Activated T-cell treated with anti-CD3 and anti-CD28 coated beads for 1 hour (primary cell): ENCODE measurements at regions not wholly inside any gene's neighbourhood (a gene's known extent, or its start where the extent isn't known, plus 50 kb on each side); places are given as distances from the start of the nearest gene placed in this dataset.
"Not testable (repeated sequence)": the region's sequence is repeated elsewhere in the genome, so short reads cannot be mapped to it uniquely, and the experiment has no call there.

Source experiments
- DNase-seq: peaks from one replicate; pipeline ENCODE4 v3.0.0-alpha.2; 2020; ENCODE audit warnings: low read depth

- no peak for DNase-seq
These were observed 475.7 kb downstream of the UQCRFS1 start for GRCh38 chr19:28737021-28737895.

GRCh38 chr19:28736528-28736927 lies 476.4 kb downstream of the UQCRFS1 start:
- DNase-seq = no peak

DNA sequence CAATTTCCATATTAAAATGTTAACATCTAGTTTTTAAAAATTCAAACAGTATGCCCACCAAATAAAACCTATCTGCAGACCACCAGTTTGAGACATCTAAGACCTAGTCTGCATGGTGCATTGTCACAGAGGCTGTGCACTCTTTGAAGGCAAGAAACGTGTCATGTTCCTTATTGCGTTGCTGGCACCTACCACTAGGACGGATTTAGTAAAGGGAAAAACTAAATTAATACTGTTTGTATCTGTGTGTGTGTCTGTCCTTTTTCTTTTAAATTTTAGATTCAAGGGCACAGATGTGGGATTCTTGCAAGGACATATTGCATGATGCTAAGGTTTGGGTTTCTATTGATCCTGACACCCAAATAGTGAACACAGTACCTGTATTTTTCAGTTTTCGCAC lies 481.4 kb downstream of the UQCRFS1 start:
- no peak for DNase-seq

DNA sequence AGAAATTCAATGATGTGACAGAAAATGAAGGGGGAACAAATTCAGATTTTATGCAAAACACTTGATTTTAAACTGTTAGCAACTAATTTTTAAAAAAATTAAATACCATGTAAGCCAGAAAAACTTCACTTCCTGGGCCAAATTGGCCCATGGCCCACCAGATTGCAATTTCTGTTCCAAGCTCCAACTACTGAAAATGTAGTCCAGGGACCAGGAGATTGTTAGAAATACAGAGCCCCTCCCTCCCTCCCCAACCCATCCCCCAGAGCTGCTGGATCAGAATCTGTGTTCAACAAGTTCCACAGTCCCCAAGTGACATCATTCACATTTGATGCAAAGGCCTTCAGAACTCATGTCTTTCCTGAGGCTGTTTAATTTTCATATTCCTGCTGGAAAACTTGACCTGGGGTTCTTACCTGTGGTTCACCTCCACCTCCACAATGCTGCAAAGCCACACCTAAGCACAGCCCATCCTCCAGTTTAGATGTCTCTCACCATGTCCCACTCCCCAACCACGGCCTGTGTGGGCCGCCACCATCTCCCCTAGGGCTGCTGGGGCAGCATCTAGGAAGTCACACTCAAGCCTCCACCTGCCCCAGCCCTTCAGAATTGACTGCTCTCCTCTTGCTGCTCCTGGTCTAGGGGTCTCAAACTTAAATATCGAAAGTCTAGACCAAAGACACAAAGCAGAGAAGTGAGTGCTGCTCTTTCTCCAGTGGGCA lies 482.0 kb downstream of the UQCRFS1 start:
- no peak for DNase-seq

DNA sequence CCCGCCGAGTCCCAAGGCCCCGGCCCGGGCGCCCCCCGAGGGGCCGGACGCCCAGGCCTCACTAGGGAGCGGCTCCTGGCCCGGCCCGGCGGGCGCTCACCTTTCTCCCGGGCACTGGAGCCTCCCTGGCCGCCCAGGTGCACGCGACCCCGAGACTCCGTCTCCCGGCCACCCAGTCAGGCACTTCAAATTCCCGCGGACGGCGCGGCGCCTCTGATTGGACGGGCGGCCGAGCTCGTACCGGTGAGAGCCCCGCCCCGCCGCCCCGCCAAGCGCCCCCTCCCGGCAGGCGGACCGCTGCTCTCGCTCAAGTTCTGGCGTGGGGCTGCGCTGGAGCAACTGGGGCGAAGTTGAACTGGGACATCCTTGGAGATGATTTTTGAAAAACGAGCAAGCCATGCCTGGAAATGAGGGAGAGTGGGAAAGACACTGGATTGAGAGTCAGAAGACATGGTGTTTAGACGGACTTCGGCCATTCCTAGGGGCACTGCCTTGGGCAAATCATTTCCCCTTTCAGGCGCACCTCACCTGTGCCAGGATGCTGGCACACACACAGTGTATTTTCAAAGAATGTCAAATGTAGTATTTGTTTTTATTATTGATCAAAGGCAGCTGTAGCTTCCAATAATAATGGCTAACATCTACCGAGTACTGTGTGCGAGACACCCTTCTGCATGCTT lies 485.3 kb downstream of the UQCRFS1 start:
- no peak for DNase-seq

- DNase-seq = no peak
These were observed 486.1 kb downstream of the UQCRFS1 start for GRCh38 chr19:28726533-28727479.

DNA sequence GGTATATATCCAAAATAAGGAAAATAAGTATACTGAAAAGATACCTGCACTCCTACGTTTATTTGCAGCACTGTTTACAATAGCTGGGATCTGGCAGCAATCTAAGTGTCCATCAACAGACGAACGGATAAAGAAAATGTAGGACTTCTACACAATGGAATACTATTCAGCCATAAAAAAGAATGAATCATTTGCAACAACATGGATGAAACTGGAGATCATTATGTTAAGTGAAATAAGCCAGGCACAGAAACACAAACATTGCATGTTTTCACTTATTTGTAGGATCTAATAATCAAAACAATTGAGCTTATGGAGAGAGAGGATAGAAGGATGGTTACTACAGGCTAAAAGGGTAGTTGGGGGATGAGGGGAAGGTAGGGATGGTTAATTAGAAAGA lies 494.0 kb downstream of the UQCRFS1 start:
- DNase-seq = no peak

GRCh38 chr19:28715157-28715556 lies 497.8 kb downstream of the UQCRFS1 start:
- no peak for DNase-seq

GRCh38 chr19:28711411-28711810 lies 501.5 kb downstream of the UQCRFS1 start:
- no peak for DNase-seq

- no peak for DNase-seq
These were observed 502.7 kb downstream of the UQCRFS1 start for GRCh38 chr19:28710278-28710677.

GRCh38 chr19:28706693-28707092 lies 506.3 kb downstream of the UQCRFS1 start:
- no peak for DNase-seq

GRCh38 chr19:28705008-28705407 lies 507.9 kb downstream of the UQCRFS1 start:
- DNase-seq = no peak

- no peak for DNase-seq
These were observed 509.5 kb downstream of the UQCRFS1 start for GRCh38 chr19:28703400-28703956.

GRCh38 chr19:28701491-28701890 lies 511.5 kb downstream of the UQCRFS1 start:
- no peak for DNase-seq

- no peak for DNase-seq
These were observed 512.8 kb downstream of the UQCRFS1 start for GRCh38 chr19:28700176-28700575.

- DNase-seq = no peak
These were observed 515.6 kb downstream of the UQCRFS1 start for GRCh38 chr19:28697308-28697707.

GRCh38 chr19:28694812-28695211 lies 518.1 kb downstream of the UQCRFS1 start:
- no peak for DNase-seq

GRCh38 chr19:28691683-28692082 lies 521.3 kb downstream of the UQCRFS1 start:
- no peak for DNase-seq

- not testable (repeated sequence) for DNase-seq
These were observed 523.5 kb downstream of the UQCRFS1 start for GRCh38 chr19:28689464-28689863.

DNA sequence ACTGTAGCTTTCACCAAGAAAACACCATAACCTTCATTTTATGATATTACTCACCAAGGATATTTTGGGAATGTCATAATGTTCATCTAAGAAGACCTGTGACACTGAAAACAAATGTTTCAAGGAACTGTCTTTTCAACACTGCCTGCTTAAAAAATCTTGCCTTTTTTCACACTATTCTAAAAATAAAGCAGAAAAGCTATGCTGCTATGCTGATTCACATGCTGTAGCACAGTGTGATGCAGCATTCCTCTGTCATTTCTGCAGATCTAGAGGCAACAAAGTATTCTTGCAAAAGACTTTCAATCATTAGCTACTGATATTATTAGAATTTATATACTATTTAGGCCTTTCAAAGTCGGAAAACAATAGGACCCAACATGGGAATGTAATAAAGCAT lies 525.7 kb downstream of the UQCRFS1 start:
- no peak for DNase-seq

GRCh38 chr19:28686756-28687155 lies 526.2 kb downstream of the UQCRFS1 start:
- no peak for DNase-seq
